ENCODE measurements at regions not wholly inside any gene's neighbourhood (a gene's known extent, or its start where the extent isn't known, plus 50 kb on each side); places are given as distances from the start of the nearest gene placed in this dataset.
"Not testable (repeated sequence)": the region's sequence is repeated elsewhere in the genome, so short reads cannot be mapped to it uniquely, and the experiment has no call there.

DNA sequence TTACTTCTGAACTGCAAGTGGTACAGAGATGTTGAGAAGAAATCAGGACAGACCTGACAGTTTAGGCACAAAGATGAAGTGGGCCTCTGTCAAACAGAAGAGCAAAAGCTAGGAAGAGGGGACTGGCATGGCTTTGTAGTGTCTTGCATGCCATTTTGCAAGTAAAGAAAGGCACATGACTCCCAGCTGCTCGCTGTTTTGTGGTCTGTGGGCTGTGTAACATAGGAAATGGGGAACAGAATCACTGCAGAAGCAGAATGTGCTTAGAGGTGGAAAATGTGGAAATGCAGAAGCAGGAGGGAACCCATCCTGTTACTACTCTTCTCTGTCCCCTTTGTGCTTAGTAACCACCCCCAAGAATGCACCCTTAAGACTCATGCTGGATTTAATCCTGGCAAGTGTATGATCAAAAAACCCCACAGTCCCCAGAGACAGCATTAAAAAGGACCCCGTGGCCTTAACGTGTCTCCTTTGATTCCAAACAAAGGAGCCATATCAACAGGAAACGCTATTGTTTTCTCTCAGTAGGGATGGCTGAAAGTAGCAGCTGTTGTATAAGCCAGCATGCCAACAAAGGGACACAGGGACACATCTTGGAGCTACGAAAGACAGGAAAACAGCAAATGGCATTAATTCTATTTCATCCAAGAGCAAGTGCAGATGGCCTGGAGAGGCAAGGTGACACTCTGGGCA, 177.6 kb upstream of the GLRA2 start:
- DNase-seq (ENCODE audit: low read depth) = no peak

DNA sequence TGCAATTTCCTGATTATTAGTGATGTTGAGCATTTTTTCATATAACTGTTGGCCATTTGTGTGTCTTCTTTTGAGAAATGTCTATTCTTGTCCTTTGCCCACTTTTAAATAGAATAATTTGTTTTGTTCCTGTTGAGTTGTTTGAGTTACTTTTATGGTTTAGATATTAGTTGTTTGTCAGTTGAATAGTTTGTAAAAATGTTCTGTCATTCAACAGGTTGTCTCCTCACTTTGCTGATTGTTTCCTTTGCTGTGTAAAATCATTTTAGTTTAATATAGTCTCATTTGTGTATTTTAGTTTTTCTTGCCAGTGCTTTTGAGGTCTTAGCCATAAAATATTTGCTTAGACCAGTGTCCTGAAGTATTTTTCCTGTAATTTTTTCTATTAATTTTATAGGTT, 181.8 kb upstream of the GLRA2 start:
- no peak for DNase-seq (ENCODE audit: low read depth)

DNA sequence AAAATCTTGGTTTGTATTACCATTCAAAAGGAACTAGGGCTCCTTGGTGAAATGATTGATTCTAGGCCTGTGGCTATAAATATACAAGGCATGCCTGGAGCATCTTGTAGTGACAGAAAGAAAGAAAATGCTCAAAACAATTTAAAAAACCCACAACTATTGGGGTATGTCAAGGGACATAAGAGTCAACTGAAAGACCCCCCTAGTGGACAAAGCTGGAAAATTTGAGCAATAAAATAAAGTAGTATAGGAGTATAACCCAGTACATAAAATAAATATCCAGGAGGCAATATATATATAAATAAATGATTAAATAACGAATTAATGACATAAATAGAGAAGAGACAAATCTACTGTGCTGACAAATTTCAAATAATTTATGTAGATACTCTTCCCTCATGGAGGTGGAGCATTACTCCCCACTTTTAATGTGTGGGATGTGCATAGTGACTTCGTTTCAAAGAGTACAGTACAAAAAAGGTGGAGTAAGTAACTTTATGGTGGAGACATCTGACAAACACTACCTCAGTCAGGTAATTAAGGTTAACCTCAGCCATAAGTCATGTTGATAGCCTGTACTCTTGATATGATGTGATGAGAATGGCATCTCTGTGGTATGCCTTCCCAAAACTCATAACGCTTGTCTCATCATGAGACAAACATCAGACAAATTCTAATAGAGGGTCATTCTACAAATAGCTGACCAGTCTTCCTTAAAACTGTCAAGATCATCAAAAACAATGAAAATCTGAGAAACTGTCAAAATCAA, 185.0 kb upstream of the GLRA2 start:
- DNase-seq (ENCODE audit: low read depth) = no peak

DNA sequence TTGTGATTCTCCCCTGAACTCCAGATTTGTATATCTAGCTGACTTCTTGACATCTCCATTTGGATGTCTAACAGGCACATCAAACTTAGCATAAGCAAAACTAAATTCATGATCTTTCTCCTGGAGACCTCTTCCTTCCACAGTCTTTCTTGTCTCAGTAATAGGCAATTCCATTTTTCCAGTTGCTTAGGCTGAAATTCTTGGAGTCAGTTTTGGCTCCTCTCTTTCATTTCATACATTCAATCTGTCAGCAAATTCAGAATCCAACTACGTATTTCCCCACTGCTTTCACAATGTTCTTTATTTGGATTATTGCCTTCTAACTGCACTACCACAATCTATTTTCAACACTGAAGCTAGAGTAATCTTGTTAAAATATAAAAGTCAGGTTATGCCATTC, 219.9 kb upstream of the GLRA2 start:
- no peak for DNase-seq (ENCODE audit: low read depth)

GRCh38 chrX:14308976-14309375, 220.4 kb upstream of the GLRA2 start:
- DNase-seq (ENCODE audit: low read depth) = not testable (repeated sequence)

DNA sequence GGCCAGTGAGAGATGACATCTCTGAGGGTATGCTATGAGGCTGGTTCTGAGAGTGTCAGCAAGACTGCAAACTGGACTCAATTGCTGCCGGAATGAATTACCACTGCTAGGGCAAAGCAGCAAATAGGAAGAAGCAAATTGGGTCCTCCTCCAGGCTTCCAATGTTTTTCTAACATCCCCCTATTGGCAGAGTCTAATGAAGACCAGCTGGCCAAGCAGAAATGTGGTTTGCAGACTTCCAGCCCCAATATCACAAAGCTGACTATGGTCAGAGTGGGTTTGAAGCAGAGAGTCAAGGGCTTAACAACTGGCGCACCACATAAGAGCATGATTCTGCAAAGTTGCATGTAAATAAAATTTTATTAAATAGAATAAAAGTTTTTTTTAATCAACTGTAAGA, 225.4 kb upstream of the GLRA2 start:
- DNase-seq (ENCODE audit: low read depth) = no peak

DNA sequence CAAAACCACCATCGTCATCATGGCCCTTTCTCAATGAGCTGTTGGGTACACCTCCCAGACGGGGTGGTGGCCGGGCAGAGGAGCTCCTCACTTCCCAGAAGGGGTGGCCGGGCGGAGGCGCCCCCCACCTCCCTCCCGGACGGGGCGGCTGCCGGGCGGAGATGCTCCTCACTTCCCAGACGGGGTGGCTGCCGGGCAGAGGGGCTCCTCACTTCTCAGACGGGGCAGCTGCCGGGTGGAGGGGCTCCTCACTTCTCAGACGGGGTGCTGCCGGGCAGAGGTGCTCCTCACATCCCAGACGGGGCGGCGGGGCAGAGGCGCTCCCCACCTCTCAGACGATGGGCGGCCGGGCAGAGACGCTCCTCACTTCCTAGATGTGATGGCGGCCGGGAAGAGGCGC, 226.8 kb upstream of the GLRA2 start:
- DNase-seq (ENCODE audit: low read depth) = not testable (repeated sequence)

DNA sequence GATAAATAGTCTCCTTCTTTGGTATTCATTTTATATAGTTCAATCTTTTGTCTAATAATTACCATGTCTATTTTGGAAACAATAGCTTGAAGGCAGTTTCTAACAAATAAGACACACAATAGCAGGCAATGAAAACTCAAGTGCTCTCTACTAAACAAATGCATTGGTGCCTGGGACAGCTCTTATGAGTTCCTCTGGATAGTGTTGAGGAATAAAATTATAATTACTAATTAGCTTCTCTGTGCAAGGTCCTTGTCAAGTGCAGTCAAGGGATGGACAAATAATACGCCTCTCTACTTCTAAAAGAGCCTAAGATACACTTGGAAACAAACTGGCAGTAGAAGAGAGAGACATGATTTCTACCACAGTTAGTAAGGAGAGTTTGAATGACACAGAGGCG, 229.0 kb upstream of the GLRA2 start:
- no peak for DNase-seq (ENCODE audit: low read depth)

GRCh38 chrX:14295426-14295825, 233.9 kb upstream of the GLRA2 start:
- DNase-seq (ENCODE audit: low read depth) = no peak

- no peak for DNase-seq (ENCODE audit: low read depth)
Measured at GRCh38 chrX:14291666-14292500, 237.5 kb upstream of the GLRA2 start.

GRCh38 chrX:14290335-14290734, 239.0 kb upstream of the GLRA2 start:
- no peak for DNase-seq (ENCODE audit: low read depth)

- peak; percentile 9 for DNase-seq (ENCODE audit: low read depth)
Measured at GRCh38 chrX:14274691-14275090, 245.0 kb upstream of the GEMIN8 start.

- no peak for DNase-seq (ENCODE audit: low read depth)
Measured at GRCh38 chrX:14267216-14267615, 237.5 kb upstream of the GEMIN8 start.

DNA sequence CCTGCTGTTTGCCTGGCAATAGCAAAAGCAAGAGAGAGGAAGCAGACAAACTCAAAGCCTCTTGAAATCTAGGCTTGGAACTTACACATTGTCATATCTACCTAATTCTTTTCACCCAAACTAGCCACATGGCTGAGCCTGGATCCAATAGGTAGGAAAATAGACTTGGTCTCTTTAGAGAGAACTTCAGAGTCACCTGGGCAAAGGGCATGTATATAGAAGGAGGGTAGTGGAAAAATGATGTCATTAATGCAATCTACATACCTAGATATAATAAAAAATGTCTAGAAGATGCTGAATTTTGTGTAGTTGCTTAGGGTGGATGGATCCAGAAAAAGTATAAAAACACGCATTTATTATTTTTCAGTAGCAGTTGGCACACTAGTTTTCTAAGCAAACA, 237.0 kb upstream of the GEMIN8 start:
- DNase-seq (ENCODE audit: low read depth) = no peak

DNA sequence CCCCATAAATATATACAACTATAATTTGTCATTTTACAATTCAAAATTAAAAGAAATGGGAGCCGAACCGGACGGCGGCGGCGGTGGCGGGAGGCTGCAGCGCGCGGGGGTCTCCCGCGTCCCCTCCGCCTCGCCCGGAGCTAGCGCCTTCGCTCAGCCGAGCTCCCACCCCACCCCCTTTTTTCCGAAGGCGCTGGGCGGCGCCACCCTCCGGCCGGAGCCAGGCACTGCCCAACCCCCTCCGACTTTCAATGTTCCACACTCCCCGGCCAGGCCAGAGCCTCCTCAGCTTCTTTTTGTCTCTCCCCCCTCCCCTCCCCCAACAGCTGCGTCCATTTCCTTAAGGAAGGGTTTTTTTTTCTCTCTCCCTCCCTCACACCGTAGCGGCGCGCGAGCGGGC, 214.1 kb upstream of the GEMIN8 start:
- DNase-seq (ENCODE audit: low read depth) = no peak

GRCh38 chrX:14235004-14235403, 205.3 kb upstream of the GEMIN8 start:
- no peak for DNase-seq (ENCODE audit: low read depth)

- DNase-seq (ENCODE audit: low read depth) = no peak
Measured at GRCh38 chrX:14232688-14233087, 203.0 kb upstream of the GEMIN8 start.

DNA sequence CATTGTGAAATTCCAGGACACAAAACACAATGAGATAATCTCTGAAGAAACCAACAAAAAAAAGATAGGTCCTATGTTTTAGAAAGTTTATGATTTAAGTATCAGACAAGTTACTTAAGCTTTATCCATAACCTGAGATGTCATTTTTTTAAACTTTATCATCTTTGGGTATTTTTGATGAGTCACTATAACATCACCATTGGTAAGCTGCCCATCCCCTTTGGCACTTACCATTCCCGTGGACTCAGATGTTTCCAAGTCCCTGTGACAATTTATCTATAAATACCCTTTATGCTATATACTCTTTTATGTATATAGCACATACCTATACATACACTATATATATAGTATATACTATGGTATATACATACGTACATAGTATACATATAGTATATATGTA, 198.9 kb upstream of the GEMIN8 start:
- no peak for DNase-seq (ENCODE audit: low read depth)

DNA sequence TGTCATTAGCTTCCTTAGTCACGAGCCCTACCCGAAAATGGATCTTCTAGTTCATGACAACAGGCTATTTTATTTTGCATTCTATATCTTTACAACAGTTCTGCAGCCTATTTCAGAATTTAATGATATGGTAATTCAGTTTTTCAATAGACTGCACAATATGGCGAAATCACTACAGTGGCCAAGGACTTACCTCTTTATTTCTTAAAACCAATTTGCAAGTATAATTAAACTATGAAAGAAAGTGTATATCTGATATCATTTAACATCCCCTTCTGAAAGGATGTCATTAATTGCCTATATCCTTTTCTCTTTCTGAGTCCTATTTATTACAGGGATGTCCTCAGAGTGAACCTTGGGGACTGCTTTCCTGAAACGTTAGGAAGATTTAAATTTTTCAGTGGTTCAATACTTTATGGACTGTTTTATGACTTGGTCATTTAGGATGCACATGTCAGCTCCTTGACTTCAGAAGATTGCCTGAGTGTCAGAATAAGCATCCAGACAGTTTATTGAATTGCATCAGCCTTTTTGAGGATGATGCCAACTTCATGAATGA, 190.8 kb upstream of the GEMIN8 start:
- no peak for DNase-seq (ENCODE audit: low read depth)

GRCh38 chrX:14209034-14209433, 179.3 kb upstream of the GEMIN8 start:
- no peak for DNase-seq (ENCODE audit: low read depth)

- no peak for DNase-seq (ENCODE audit: low read depth)
Measured at GRCh38 chrX:14194711-14195110, 165.0 kb upstream of the GEMIN8 start.

DNA sequence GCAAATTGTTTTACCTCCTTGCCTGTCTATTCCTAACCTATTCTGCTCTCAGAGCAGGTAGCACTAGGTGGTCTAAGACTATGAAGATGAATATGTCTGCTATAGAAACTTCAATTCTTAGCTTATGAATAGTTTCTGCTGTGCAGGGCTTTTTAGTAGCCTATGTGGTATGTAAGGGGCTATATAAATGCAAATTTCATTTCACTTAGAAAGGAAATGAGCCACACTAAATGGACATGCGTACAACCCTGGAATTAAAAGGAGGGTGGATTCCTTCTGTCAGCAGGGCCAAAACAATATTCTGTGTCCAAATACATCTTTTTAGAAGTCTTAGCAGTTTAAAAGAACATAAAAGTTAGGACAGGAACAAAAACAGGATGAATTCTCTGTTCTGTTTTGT, 163.9 kb upstream of the GEMIN8 start:
- no peak for DNase-seq (ENCODE audit: low read depth)

DNA sequence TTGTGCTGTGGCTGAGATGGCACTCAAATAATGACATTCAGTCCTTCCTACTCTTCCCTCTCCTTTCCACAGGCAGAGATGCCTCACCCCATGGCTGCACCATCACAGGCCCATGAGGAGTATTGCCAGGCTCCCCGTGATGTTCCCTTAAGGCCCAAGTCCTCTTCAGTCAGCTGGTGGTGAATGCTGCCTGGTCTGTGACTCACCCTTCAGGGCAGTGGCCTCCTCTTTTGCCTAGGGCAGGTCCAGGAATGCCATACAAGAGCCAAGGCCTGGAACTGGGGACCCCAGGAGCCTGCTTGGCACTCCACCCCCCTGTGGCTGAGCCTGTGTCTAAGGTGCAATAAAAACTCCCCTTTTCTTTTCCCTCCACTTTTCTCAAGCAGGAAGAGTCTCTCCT, 144.2 kb upstream of the GEMIN8 start:
- DNase-seq (ENCODE audit: low read depth) = no peak

Data from fibroblast of gingiva (primary cell).